Type B pancreatic cell (in vitro differentiated cells): ENCODE measurements at regions not wholly inside any gene's neighbourhood (a gene's known extent, or its start where the extent isn't known, plus 50 kb on each side); places are given as distances from the start of the nearest gene placed in this dataset.
"Not testable (repeated sequence)": the region's sequence is repeated elsewhere in the genome, so short reads cannot be mapped to it uniquely, and the experiment has no call there.

Experiments
- DNase-seq: peaks from one replicate; pipeline ENCODE4 v3.0.0; 2021; ENCODE audit warnings: mixed read lengths; ENCODE audit not compliant: unreplicated experiment; ENCODE audit errors: extremely low spot score
- H3K27ac Mint-ChIP-seq: 2 replicates; pipeline ENCODE4 v1.8.0; 2021; ENCODE audit warnings: mild to moderate bottlenecking, mixed read lengths
- H3K27me3 Mint-ChIP-seq: 2 replicates; pipeline ENCODE4 v1.8.0; 2021; ENCODE audit warnings: mixed read lengths
- H3K36me3 Mint-ChIP-seq: 2 replicates; pipeline ENCODE4 v1.8.0; 2021; ENCODE audit warnings: mixed read lengths
- H3K4me1 Mint-ChIP-seq: one replicate; pipeline ENCODE4 v1.8.0; 2021; ENCODE audit warnings: mixed read lengths; ENCODE audit not compliant: unreplicated experiment
- H3K4me3 Mint-ChIP-seq: 2 replicates; pipeline ENCODE4 v1.8.0; 2021; ENCODE audit warnings: mild to moderate bottlenecking, mixed read lengths
- H3K9me3 Mint-ChIP-seq: 2 replicates; pipeline ENCODE4 v1.8.0; 2021; ENCODE audit warnings: mixed read lengths
- TF ChIP-seq, protein P1 (sequence below): fragments of 200-600 bp; sonication (generic); conservative IDR thresholded peaks from 2 replicates; pipeline ENCODE4 v1.5.0; 2021; ENCODE audit warnings: antibody characterized with exemption, mild to moderate bottlenecking

DNA sequence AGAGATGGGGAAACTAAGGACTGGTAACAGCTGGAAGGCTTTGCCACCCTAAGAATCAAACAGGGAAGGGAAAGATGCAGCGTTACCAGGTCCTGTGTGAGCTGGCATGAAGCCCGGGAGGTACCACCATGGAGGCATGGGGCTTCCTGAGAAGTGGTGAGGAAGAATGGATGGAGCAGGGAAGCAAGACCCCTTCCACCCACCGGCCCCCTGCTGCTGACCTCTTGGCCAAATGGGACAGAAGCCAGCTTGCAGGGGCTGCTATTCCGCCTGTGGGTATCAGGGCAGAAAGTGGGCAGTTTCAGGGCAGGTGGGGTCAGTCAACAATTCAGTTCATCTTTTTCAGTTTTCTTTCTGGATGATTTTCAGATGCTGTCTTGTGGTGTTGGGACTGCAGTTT lies 1099.9 kb downstream of the TBC1D22A start:
- no peak for DNase-seq
- H3K9me3 Mint-ChIP-seq: no peaks in the 10 kb centered on the region
- H3K36me3 Mint-ChIP-seq: no peaks in the 10 kb centered on the region

DNA sequence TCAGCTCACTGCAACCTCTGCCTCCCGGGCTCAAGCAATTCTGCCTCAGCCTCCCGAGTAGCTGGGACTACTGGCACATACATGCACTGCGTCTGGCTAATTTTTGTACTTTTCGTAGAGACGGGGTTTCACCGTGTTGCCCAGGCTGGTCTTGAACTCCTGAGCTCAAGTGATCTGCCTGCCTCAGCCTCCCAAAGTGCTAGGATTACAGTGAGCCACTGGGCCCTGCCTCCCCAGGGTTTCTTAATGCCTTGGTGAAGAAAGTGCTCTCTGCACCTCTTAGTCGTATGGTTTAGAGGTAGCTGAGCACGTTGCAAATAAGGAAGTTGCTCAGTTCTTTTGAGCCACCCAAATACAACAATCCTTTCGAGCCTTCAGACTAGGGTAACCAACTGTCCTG lies 1098.5 kb downstream of the TBC1D22A start:
- not testable (repeated sequence) for H3K36me3 Mint-ChIP-seq, DNase-seq, H3K4me3 Mint-ChIP-seq, H3K9me3 Mint-ChIP-seq, H3K27ac Mint-ChIP-seq, H3K4me1 Mint-ChIP-seq, H3K27me3 Mint-ChIP-seq

More for the DNA sequence above, 1099.9 kb downstream of the TBC1D22A start:
- no peaks in the 10 kb centered on the region for H3K4me1 Mint-ChIP-seq
- TF ChIP-seq, protein P1, sequence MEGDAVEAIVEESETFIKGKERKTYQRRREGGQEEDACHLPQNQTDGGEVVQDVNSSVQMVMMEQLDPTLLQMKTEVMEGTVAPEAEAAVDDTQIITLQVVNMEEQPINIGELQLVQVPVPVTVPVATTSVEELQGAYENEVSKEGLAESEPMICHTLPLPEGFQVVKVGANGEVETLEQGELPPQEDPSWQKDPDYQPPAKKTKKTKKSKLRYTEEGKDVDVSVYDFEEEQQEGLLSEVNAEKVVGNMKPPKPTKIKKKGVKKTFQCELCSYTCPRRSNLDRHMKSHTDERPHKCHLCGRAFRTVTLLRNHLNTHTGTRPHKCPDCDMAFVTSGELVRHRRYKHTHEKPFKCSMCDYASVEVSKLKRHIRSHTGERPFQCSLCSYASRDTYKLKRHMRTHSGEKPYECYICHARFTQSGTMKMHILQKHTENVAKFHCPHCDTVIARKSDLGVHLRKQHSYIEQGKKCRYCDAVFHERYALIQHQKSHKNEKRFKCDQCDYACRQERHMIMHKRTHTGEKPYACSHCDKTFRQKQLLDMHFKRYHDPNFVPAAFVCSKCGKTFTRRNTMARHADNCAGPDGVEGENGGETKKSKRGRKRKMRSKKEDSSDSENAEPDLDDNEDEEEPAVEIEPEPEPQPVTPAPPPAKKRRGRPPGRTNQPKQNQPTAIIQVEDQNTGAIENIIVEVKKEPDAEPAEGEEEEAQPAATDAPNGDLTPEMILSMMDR: no peak
- no peak overlapping the region for H3K27ac Mint-ChIP-seq
- no peak overlapping the region for H3K4me3 Mint-ChIP-seq
- no peaks in the 10 kb centered on the region for H3K27me3 Mint-ChIP-seq

DNA sequence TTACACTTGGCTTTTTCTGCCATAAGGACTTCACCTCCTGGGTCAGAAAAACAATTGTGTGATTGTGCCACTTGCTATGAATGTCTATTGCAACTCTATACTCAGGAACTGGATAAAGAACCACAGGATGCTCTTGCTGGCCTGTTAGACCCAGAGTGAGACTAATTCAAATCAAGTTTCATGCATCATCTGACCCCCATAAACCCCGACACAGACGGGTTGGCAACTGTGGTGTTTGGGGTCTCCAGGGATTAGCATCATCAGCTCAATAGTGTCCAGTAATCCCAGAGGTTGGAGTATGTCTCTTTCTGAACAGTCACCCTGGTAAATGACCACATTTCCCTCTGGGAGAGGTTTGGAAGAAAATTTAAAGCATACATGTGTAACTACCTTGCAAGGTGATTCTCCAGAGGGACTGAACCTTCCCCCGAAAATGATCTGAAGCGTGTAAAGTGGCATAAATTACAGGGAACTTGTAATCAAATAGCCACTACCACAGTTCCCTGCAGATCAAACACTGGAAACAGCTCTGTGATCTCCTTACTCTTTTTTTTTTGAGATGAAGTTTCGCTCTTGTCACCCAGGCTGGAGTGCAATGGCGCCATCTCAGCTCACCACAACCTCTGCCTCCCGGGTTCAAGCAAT lies 1097.6 kb downstream of the TBC1D22A start:
- Mint-ChIP-seq H3K4me1 (no peaks in the 10 kb centered on the region), H3K27ac (no peak overlapping the region), H3K4me3 (no peak overlapping the region), H3K27me3 (no peaks in the 10 kb centered on the region), H3K9me3 (no peaks in the 10 kb centered on the region), H3K36me3 (no peaks in the 10 kb centered on the region)
- TF ChIP-seq, protein P1: no peak
- DNase-seq: no peak

DNA sequence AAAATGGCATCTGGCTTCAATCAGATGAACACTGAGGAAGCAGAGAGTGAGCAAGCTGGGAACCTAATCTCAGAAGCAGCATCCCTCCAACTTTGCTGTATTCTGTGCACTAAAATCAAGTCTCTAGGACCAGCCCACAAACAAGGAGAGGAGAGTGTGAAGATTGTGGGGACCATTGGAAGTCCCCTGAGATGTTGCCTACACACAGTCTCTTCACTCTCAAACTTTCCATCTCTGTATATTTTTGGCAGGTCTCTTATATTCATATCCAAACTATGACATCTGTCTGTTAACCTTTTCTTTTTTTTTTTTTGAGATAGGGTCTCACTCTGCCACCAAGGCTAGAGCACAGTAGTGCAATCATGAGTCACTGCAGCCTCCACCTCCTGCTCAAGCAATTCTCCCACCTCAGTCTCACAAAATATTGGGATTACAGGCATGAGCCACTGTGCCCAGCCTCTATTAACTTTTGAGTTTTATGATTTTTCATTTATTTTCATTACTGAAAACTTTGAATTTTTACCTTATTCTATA lies 1096.4 kb downstream of the TBC1D22A start:
- DNase-seq: no peak
- Mint-ChIP-seq H3K4me1 (no peaks in the 10 kb centered on the region), H3K27ac (no peak overlapping the region), H3K9me3 (no peaks in the 10 kb centered on the region), H3K4me3 (no peak overlapping the region), H3K36me3 (no peaks in the 10 kb centered on the region), H3K27me3 (no peaks in the 10 kb centered on the region)
- TF ChIP-seq, protein P1: no peak

DNA sequence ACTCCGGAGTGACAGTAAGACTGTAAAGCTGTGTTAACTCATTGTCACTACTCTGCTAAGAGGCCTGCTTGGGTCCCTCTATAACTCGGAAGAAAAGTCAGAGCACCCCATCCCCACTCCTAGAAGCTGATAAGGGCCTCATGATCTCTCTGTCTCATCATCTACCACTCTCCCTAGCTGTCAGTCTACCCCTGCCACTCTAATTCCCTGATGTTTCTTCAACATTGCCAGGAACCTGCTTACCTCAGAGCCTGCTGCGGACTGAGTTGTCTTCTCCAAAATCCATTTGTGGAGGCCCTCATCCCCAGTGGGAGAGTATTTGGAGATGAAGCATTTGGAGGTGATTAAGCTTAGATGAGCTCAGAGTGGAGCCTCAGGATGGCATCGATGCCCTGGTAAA lies 1092.2 kb downstream of the TBC1D22A start:
- TF ChIP-seq, protein P1: no peak
- no peaks in the 10 kb centered on the region for H3K36me3 Mint-ChIP-seq
- H3K27me3 Mint-ChIP-seq: no peaks in the 10 kb centered on the region
- H3K9me3 Mint-ChIP-seq: no peaks in the 10 kb centered on the region
- H3K4me3 Mint-ChIP-seq: no peak overlapping the region
- no peak overlapping the region for H3K27ac Mint-ChIP-seq
- peaks cover 4% of the 10 kb centered on the region for H3K4me1 Mint-ChIP-seq
- no peak for DNase-seq

DNA sequence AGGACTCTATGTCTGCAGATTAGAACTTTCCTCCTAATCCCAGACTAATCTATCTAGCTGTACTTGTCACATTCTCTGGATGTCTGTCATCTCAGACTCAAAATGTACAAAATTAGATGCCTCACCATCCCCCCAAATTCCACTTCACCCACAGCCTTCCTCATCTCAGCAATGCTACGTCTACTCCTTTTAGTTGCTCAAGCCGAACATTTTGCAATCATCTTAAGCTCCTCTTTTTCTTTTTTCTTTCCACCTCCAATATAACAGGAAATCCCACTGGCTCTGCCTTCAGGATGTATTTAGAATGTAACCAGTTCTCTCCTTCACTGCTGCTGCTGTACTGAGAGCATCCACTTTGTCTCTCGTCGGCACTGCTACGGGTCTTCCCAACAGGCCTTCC lies 1091.8 kb downstream of the TBC1D22A start:
- Mint-ChIP-seq H3K9me3 (no peaks in the 10 kb centered on the region), H3K4me3 (no peak overlapping the region), H3K27ac (no peak overlapping the region), H3K36me3 (no peaks in the 10 kb centered on the region), H3K27me3 (no peaks in the 10 kb centered on the region), H3K4me1 (peaks cover 4% of the 10 kb centered on the region)
- TF ChIP-seq, protein P1: no peak
- no peak for DNase-seq
